B cell (primary cell): ENCODE measurements at regions not wholly inside any gene's neighbourhood (a gene's known extent, or its start where the extent isn't known, plus 50 kb on each side); places are given as distances from the start of the nearest gene placed in this dataset.

ENCODE experiments used
- ATAC-seq: fragments of 200-7000 bp; cut with Tn5 transposase; one replicate; pipeline ENCODE4 v1.10.0; 2021; ENCODE audit warnings: low read depth, mild to moderate bottlenecking, moderate number of reproducible peaks, moderate library complexity
- CTCF ChIA-PET: fragments of 350-600 bp; sonication (Branson Sonifier 250); formaldehyde crosslinking; loops from one replicate; lab custom pipeline; 2021; ENCODE audit warnings: antibody characterized with exemption, inconsistent platforms; lab: Charles Lee
- POLR2A ChIA-PET: fragments of 350-600 bp; sonication (Branson Sonifier 250); formaldehyde crosslinking; loops from one replicate; lab custom pipeline; 2021; ENCODE audit warnings: antibody characterized with exemption; lab: Charles Lee
- DNase-seq: peaks from one replicate; pipeline ENCODE4 v3.0.0; 2013
- H2AFZ ChIP-seq: 2 replicates; pipeline ENCODE4 v1.6.1; 2012; ENCODE audit warnings: mild to moderate bottlenecking, low read depth, low read length; ENCODE audit not compliant: insufficient read depth, poor library complexity, severe bottlenecking
- H3K27ac ChIP-seq, 2 donors: 1 replicate in 1 of 2; 2 replicates in 1 of 2; pipeline ENCODE4 v1.5.1; 2012 to 2013; ENCODE audit warnings: low read length in 2 of 2, mild to moderate bottlenecking in 2 of 2, moderate library complexity in 1 of 2
- H3K27me3 ChIP-seq, 4 experiments: fragments of 200-600 bp in 1 of 4; sonication (generic) in 1 of 4; replicated peaks in 1 of 4; 1 replicate in 2 of 4; 2 replicates in 2 of 4; pipeline versions ENCODE4 v1.6.1 to v1.7.0; 2013 to 2016; ENCODE audit warnings: low read length in 3 of 4, mild to moderate bottlenecking in 2 of 4, mixed read lengths in 1 of 4, moderate library complexity in 1 of 4; ENCODE audit not compliant: insufficient read depth in 4 of 4, control insufficient read depth in 3 of 4; ENCODE audit errors: control extremely low read depth in 1 of 4
- H3K36me3 ChIP-seq, 2 experiments: replicated peaks in 1 of 2; 1 replicate in 1 of 2; 2 replicates in 1 of 2; pipeline versions ENCODE4 v1.6.1 to v1.7.1; 2013; ENCODE audit warnings: low read length in 1 of 2; ENCODE audit not compliant: insufficient read depth in 2 of 2, control insufficient read depth in 1 of 2; ENCODE audit errors: control extremely low read depth in 1 of 2, extremely low read depth in 1 of 2
- H3K4me1 ChIP-seq, 2 donors: fragments of 200-600 bp in 1 of 2; sonication (generic) in 1 of 2; 1 replicate in 1 of 2; 2 replicates in 1 of 2; pipeline versions ENCODE4 v1.5.1 to v1.6.1; 2013 to 2017; ENCODE audit warnings: low read length in 2 of 2; ENCODE audit not compliant: control insufficient read depth in 2 of 2, insufficient read depth in 2 of 2
- H3K4me2 ChIP-seq: replicated peaks from 2 replicates; pipeline ENCODE3; 2012; ENCODE audit warnings: mild to moderate bottlenecking, low read depth, low read length; ENCODE audit not compliant: poor library complexity, severe bottlenecking
- H3K4me3 ChIP-seq, 5 experiments: fragments of 200-600 bp in 1 of 5; sonication (generic) in 1 of 5; 1 replicate in 3 of 5; 2 replicates in 2 of 5; pipeline versions ENCODE4 v1.5.1 to v1.7.0; 2011 to 2016; ENCODE audit warnings: low read length in 4 of 5, mild to moderate bottlenecking in 4 of 5, low read depth in 2 of 5, control low read depth in 1 of 5, moderate library complexity in 1 of 5; ENCODE audit not compliant: insufficient read depth in 1 of 5; ENCODE audit errors: control extremely low read depth in 1 of 5, extremely low read depth in 1 of 5
- H3K79me2 ChIP-seq: fragments of 200-600 bp; sonication (generic); one replicate; pipeline ENCODE4 v1.6.0; 2016; ENCODE audit warnings: low read length; ENCODE audit not compliant: control insufficient read depth, insufficient read depth
- H3K9ac ChIP-seq: fragments of 200-600 bp; sonication (generic); 2 replicates; pipeline ENCODE4 v1.6.1; 2017; ENCODE audit warnings: mild to moderate bottlenecking, low read length, moderate library complexity
- H3K9me3 ChIP-seq, 3 donors: one replicate each; pipeline versions ENCODE4 v1.6.1 to v1.7.1; 2013; ENCODE audit warnings: low read length in 2 of 3; ENCODE audit not compliant: control insufficient read depth in 2 of 3, insufficient read depth in 1 of 3; ENCODE audit errors: control extremely low read depth in 1 of 3
- H4K20me1 ChIP-seq: 2 replicates; pipeline ENCODE4 v1.6.0; 2012; ENCODE audit warnings: mild to moderate bottlenecking, low read length; ENCODE audit not compliant: insufficient read depth, control insufficient read depth, poor library complexity, severe bottlenecking
- H3K27ac Mint-ChIP-seq: one replicate; pipeline ENCODE4 v1.8.0; 2021; ENCODE audit warnings: mixed read lengths
- H3K27me3 Mint-ChIP-seq: one replicate; pipeline ENCODE4 v1.8.0; 2021; ENCODE audit warnings: mixed read lengths
- H3K4me1 Mint-ChIP-seq: one replicate; pipeline ENCODE4 v1.8.0; 2021; ENCODE audit warnings: mixed read lengths
- H3K4me3 Mint-ChIP-seq: one replicate; pipeline ENCODE4 v1.8.0; 2021; ENCODE audit warnings: mixed read lengths
- H3K9me3 Mint-ChIP-seq: one replicate; pipeline ENCODE4 v1.8.0; 2022; ENCODE audit warnings: mixed read lengths; ENCODE audit not compliant: insufficient read depth
- EZH2 ChIP-seq: IDR thresholded peaks from 2 replicates; pipeline ENCODE4 v1.6.1; 2012; ENCODE audit warnings: borderline replicate concordance, low read depth, mild to moderate bottlenecking, moderate library complexity, low read length; ENCODE audit not compliant: insufficient read depth, poor library complexity, severe bottlenecking
- WGBS: methylation state at CpG from one replicate; pipeline ENCODE4 v1.1.5; 2013; ENCODE audit warnings: missing lambda C conversion rate; ENCODE audit not compliant: insufficient coverage; 5-methylcytosine and 5-hydroxymethylcytosine counted together
- intact Hi-C: fragments of 100-400 bp; cut with micrococcal nuclease; formaldehyde crosslinking; loops from one replicate; pipeline ENCODE4 v1.10.0; 2022
- TF ChIP-seq, protein P1 (sequence below): fragments of 200-600 bp; IDR thresholded peaks from one replicate; pipeline ENCODE4 v1.8.0; 2022; ENCODE audit warnings: antibody characterized with exemption, mild to moderate bottlenecking

DNA sequence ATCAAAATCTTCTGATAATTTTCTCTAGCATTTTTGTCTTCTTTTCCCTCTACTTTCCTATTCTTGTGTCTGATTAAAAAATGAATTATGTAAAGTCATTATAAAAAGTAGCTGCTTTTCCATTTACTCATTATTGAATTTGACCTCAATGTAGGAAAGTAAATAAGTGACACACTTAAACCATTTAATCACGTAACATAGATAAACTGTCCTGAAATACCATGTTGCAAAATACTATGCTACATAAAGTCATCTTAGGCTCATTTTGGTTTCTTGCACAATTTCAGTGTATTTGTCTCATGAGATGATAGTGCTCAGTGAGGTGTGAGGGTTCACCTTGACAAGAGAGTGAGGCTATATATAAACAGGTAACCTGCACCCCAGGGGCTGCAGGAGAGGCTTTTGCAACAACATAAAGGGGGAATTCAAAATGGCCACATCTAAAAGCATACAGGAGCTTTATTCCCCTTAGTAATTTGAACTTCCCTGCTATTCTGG, 502.7 kb downstream of the RNF144A start:
- ChIA-PET CTCF (no interaction called here), POLR2A (no interaction called here)
- Mint-ChIP-seq H3K9me3 (no peaks in the 10 kb centered on the region), H3K4me1 (no peaks in the 10 kb centered on the region), H3K4me3 (no peak overlapping the region), H3K27me3 (peaks cover 48% of the 10 kb centered on the region), H3K27ac (no peak overlapping the region)
- DNase-seq (no peak), ATAC-seq (no peak)
- Histone ChIP-seq H3K27me3 (peaks cover 0 to 17% (median 0%) of the 10 kb centered on the region in 4 experiments), H3K4me2 (no peak overlapping the region), H3K9me3 (peaks cover 0 to 5% (median 0%) of the 10 kb centered on the region in 3 donors), H3K4me3 (no peak overlapping the region), H3K9ac (no peak overlapping the region), H2AFZ (no peak overlapping the region), H4K20me1 (no peaks in the 10 kb centered on the region), H3K36me3 (no peaks in the 10 kb centered on the region), H3K27ac (no peak overlapping the region), H3K79me2 (no peaks in the 10 kb centered on the region), H3K4me1 (no peaks in the 10 kb centered on the region)
- no CpG with 5 or more reads among the region's 1 CpG for WGBS
- intact Hi-C loops, result no loop called here
- TF ChIP-seq, protein P1, sequence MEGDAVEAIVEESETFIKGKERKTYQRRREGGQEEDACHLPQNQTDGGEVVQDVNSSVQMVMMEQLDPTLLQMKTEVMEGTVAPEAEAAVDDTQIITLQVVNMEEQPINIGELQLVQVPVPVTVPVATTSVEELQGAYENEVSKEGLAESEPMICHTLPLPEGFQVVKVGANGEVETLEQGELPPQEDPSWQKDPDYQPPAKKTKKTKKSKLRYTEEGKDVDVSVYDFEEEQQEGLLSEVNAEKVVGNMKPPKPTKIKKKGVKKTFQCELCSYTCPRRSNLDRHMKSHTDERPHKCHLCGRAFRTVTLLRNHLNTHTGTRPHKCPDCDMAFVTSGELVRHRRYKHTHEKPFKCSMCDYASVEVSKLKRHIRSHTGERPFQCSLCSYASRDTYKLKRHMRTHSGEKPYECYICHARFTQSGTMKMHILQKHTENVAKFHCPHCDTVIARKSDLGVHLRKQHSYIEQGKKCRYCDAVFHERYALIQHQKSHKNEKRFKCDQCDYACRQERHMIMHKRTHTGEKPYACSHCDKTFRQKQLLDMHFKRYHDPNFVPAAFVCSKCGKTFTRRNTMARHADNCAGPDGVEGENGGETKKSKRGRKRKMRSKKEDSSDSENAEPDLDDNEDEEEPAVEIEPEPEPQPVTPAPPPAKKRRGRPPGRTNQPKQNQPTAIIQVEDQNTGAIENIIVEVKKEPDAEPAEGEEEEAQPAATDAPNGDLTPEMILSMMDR, result no peak
- TF ChIP-seq EZH2, result no peak

DNA sequence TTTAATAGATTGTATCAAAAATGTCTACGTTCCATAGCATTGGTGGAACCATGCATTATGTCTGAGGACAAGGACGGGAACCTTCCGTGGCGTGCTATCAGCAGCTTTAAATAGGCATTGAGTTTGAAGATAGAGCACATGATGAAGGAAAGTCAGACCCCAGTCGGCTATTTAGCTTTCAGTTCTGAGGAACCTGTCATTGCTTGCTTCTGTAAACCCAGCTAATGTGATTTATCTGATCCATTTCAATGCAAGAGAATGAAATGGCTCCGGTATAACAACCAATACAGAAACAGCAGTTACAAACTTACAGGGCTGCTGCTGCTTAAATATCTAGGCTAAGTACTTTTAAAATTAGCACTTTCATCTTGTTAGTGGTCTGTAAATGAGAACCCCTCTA, 503.3 kb downstream of the RNF144A start:
- H3K9me3 ChIP-seq, result peaks cover 0 to 5% (median 0%) of the 10 kb centered on the region in 3 donors
- H3K4me2 ChIP-seq, result no peak overlapping the region
- WGBS, result 80% methylated on average over 4 of the region's 6 CpGs
- POLR2A ChIA-PET, result no interaction called here
- no peak overlapping the region for H3K4me3 ChIP-seq
- H3K27me3 ChIP-seq, result peaks cover 0 to 17% (median 0%) of the 10 kb centered on the region in 4 experiments
- no peaks in the 10 kb centered on the region for H3K4me1 ChIP-seq
- Mint-ChIP-seq H3K9me3 (no peaks in the 10 kb centered on the region), H3K27me3 (peaks cover 48% of the 10 kb centered on the region), H3K4me1 (no peaks in the 10 kb centered on the region), H3K4me3 (no peak overlapping the region), H3K27ac (no peak overlapping the region)
- no peaks in the 10 kb centered on the region for H3K79me2 ChIP-seq
- H3K36me3 ChIP-seq, result no peaks in the 10 kb centered on the region
- intact Hi-C loops, result no loop called here
- no peak overlapping the region for H2AFZ ChIP-seq
- H3K27ac ChIP-seq, result no peak overlapping the region
- H3K9ac ChIP-seq, result no peak overlapping the region
- H4K20me1 ChIP-seq, result no peaks in the 10 kb centered on the region
- ATAC-seq (no peak), DNase-seq (no peak)
- CTCF ChIA-PET, result no interaction called here
- TF ChIP-seq, protein P1, result no peak
- no peak for TF ChIP-seq EZH2
